Vagina (tissue), 2 donors: ENCODE measurements at regions not wholly inside any gene's neighbourhood (a gene's known extent, or its start where the extent isn't known, plus 50 kb on each side); places are given as distances from the start of the nearest gene placed in this dataset.

ENCODE experiments used
- CTCF ChIP-seq, 3 experiments: fragments of 450-650 bp in 2 of 3; fragments of 200-600 bp in 1 of 3; sonication (generic) in 1 of 3; IDR thresholded peaks; one replicate each; pipeline ENCODE4 v1.5.1; 2017 to 2019; ENCODE audit warnings: antibody characterized with exemption in 3 of 3, mild to moderate bottlenecking in 2 of 3, moderate library complexity in 2 of 3
- POLR2A ChIP-seq, 2 donors: fragments of 450-650 bp; IDR thresholded peaks; one replicate each; pipeline ENCODE4 v1.6.1; 2017; ENCODE audit warnings: antibody characterized with exemption in 2 of 2, mild to moderate bottlenecking in 2 of 2, moderate library complexity in 2 of 2
- POLR2AphosphoS5 ChIP-seq, 2 donors: sonication (generic); formaldehyde crosslinking; IDR thresholded peaks; one replicate each; pipeline ENCODE4 v1.9.0; 2017; ENCODE audit warnings: antibody characterized with exemption in 2 of 2, mild to moderate bottlenecking in 2 of 2, low read depth in 1 of 2; ENCODE audit not compliant: insufficient read depth in 1 of 2

- no peak for TF ChIP-seq POLR2A (IDR thresholded peaks at IDR 0.05)
- TF ChIP-seq CTCF (IDR thresholded peaks at IDR 0.05), result no peak
- TF ChIP-seq POLR2AphosphoS5 (IDR thresholded peaks at IDR 0.05; ENCODE audit: insufficient read depth in 1 of 2, low read depth in 1 of 2), result no peak
These were observed 1034.8 kb downstream of the PCDH17 start for GRCh38 chr13:58666331-58666730.
